SKM-1 (cell line): ENCODE measurements at regions not wholly inside any gene's neighbourhood (a gene's known extent, or its start where the extent isn't known, plus 50 kb on each side); places are given as distances from the start of the nearest gene placed in this dataset.
"Not testable (repeated sequence)": the region's sequence is repeated elsewhere in the genome, so short reads cannot be mapped to it uniquely, and the experiment has no call there.

Experiments
- DNase-seq: peaks from one replicate; lab custom pipeline; 2025; ENCODE audit not compliant: unreplicated experiment; lab: John Stamatoyannopoulos, UW

- DNase-seq: no peak
These were observed 280.4 kb downstream of the HS3ST3B1 start for GRCh38 chr17:14581186-14581830.

GRCh38 chr17:14580499-14580898, 279.6 kb downstream of the HS3ST3B1 start:
- DNase-seq: no peak

DNA sequence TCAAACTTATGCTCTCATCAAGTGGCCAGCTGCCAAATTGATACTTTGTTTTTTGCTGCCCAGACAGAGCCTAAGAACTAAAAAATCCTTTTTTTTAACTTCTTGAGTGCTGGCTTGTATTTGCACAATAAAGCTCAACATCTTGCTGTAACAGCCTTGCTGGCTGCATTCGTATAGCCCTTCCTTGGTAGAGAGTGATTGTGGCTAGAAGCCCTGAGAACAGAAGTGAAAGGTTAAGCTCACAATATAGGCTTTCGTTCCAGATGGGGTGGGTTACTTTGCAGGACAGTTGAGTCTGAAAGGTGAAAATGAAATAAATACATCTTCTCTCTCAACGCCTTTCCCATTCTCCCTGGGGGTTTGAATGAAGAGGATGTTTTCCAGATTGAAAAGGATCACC, 278.8 kb downstream of the HS3ST3B1 start:
- DNase-seq: no peak

DNA sequence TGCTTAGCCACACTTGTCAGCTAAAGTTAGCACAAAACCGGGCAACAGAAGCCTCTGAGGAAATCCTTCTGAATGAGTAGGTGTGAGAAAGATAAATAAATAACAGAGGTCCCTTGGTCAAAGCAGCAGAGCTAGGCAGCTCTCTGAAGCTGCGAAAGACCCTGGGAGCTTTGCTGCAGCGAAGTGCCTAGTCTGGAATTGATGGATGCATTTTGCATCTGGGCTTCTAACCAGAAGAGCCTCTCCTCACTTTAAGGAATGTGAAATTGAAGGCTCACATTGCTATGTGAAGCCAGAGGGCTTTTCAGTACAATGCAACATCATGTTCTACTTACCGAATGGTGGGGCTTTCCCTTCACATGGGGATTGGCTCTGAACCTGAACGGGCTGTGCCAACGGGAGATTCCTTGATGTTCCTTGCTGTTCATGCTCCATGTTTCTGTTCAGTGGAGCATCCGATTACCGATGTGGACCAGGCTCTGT, 274.6 kb downstream of the HS3ST3B1 start:
- DNase-seq: no peak

DNA sequence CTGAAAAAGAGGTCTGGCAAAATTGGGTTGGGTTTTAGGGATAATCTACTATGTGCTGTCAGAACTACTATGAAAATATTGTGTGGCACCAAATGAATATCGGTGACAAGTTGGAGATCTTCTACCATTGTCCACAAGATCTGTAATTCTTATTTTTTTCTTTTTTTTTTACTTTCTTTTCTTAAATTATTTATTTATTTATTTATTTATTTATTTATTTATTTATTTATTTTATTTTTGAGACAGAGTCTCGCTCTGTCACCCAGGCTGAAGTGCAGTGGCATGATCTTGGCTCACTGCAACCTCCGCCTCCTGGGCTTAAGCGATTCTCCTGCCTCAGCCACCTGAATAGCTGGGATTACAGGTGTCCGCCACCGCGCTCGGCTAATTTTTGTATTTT, 259.4 kb downstream of the HS3ST3B1 start:
- DNase-seq: not testable (repeated sequence)

DNA sequence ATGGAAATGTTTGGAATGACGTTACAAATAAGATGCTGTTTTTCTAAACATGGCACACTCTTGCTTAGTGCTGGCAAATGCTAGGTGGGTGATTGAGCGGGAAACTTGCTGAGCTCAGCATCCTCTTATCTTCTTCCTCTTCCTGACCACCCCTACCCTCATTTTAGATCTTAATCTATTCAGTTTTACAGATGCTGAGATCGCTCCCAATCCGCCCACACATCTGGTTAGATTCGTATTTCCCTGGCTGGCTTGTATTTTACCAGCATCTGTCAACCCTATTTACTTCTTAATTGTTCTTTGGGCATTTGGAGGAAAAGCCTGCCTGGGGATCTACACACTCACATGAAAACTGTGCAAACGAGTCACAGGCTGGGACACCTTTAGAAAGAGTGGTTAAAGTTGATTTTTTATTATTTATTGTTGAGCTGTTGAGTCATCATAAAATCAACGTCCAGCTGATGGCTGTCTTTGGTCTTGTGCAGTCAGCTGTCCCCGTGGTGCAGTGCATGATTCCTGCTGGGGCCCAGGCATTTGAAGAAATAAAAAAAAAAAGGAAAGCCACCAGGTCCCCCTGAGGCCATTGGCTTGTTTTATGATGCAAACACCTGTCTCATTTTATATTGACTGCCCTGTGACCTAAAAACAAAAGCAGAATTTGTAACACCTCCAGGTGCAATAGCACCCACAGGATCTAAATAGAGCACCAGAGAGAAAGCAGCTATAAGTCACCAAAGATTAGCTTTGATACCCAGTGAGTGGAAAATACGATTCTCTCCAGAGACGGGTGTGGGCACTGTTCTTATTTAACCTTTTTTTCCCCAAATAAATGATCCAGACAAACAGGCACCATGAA, 258.6 kb downstream of the HS3ST3B1 start:
- DNase-seq: no peak

DNA sequence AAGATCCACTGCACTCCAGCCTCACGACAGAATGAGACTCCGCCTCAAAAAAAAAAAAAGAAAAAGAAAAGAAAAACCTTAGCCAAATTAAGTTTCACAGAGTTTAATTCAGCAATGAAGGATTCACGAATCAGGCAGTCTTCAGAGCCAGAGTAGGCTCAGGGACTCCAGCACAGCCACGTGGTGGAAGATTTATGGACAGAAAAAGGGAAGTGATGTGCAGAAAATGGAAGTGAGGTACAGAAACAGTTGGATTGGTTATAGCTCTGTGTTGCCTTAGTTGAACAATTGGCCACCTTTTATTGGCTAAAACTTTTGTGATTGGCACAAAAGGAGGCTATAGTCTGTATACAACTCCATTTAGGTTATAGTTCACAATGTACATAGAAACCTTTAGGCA, 256.6 kb downstream of the HS3ST3B1 start:
- peak; percentile 3 for DNase-seq

DNA sequence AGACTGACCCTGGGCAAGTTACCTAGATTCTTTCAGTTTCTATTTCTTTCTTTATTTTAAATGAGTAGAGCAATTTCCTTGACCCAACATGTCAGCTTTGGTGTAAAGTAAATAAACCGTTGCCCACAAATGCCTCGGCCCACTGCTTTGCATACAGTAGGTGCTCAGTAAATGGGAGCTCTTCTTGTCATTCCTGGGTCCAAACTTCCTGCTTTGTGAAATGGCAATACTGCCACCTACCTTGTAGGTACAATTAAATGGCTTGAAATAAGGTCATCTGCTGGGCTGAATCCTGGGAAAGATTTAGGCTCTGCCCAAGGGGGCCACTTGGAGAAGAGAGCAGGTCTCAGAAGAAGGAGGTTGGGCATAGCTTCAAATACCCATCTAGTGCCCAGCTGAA, 253.0 kb downstream of the HS3ST3B1 start:
- no peak for DNase-seq

DNA sequence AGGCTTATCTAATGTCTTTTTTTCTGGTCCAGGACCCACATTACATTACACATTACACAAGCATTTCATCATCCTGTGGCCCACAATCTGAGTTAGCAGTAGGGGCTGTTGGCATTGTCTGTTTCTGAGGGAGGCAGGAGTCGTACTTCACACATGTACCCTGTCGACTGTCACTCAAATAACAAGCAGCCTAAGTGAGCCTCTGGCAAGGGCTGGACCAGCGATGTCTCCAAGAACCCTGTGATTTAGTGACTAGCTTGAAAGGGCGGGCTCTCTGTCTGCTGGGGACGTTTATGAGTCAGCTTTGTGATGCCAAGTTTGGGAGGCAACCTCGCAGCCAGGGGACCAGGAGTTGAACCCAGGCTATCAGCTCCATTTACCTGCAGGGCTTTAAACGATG, 251.4 kb downstream of the HS3ST3B1 start:
- DNase-seq: no peak

DNA sequence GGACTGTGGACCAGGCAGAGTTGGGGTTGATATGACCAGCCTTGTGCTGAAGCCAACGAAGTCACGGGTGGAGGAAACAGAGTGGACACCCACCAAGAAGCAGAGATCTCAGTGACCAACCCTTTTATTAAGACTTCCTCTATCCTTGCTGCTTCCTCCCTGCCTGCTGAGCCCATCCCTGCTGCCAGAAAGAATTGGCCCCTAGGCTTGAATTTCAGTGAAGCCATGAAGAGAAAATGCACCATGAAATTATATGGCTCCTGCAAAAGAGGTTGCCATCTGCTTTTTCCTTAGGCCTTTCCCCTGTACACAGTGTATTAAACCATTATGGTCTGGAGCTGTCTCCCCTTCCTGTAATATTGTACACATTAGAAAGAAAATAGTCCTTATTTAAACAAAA, 246.7 kb downstream of the HS3ST3B1 start:
- no peak for DNase-seq

DNA sequence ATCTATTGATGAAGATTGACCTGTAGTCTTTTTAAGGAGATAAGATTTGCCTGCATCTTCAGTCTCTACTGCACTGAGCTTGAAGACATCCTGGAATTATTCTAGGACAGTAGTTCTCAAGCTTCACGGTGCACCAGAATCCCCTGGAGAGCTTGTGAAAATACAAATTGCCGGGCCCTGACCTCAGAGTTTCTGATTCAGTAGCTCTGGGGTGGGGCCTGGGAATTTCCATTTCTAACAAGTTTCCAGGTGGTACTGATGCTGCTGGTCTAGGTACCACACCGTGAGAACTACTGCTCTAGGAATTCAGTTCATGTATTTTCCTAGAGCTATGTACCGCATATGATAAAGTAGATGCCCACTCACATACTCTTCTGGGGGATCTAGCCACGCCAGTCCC, 246.1 kb downstream of the HS3ST3B1 start:
- DNase-seq: no peak

DNA sequence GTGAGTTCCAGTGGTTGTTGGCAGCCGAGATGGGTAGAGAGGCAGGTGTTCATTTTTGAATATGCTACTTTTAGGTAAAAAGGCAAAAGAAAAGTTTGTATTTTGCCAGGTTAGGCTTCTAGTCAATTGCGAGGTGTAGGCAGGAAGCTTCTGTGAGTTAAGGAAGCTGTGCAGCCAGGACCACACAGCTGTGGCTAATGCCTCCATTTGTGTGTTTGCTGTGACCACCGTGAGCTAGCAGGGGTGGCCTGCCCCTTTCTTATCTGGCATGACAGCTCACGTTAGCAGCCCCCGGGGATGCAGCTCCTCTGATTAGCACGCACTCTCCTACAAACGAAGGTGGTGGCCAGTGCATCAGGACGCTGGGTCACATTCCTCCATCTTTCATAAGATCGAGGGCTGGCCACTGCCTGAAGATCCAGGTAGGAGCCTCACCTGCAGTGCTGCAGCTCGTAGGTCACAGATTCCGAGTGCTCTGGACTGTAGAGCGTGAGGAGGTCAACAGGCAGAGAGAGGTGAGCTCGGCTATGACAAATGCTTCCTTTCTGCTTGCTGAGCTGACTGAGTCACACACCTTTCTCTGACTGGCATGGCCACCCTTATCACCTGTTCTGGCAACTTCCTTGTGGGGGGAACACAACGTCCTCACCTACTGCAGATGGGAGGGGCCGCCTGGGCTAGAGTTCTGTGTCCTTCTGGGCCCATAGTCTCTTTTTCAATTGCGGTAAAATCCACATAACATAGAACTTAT, 244.4 kb downstream of the HS3ST3B1 start:
- no peak for DNase-seq

DNA sequence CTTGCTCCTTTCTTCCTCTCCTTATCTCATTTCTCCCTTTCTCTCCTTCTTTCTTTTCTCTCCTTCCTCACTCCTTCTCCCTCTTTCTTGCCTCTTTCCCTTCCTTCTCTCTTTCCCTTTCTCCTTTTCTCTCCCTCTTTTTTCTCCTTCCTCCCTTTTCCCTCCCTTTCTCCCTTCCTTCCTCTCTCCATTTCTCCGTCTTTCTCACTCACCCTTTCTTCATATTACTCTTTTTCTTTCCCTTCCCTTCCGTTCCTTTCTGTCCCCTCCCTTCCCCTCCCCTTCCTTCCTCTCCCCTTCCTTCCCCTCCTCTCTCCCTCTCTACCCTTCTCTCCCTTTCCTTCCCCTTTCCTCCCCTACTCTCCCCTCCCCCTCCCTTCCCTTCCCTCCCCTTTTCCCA, 240.8 kb downstream of the HS3ST3B1 start:
- no peak for DNase-seq

DNA sequence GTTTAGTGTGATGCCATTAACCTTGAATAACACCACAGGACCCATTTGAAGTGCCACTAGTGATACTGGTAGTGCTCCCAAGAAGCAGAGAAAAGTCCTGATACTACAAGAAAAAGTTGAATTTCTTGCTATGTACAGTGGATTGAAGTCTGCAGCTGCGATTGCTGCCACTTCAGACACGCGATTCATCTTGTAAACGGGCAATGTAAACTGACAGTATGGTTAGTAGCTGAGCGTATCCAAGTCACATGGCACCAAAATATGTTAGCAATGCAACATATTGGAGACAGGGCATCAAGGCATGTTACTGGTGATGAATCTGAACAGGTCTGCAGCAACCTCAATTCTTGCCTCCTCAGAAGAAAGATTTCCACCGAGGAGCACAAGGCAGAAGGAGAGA, 238.9 kb downstream of the HS3ST3B1 start:
- DNase-seq: no peak

- not testable (repeated sequence) for DNase-seq
These were observed 231.4 kb downstream of the HS3ST3B1 start for GRCh38 chr17:14532242-14532641.

- DNase-seq: no peak
These were observed 224.9 kb downstream of the HS3ST3B1 start for GRCh38 chr17:14525551-14526455.

DNA sequence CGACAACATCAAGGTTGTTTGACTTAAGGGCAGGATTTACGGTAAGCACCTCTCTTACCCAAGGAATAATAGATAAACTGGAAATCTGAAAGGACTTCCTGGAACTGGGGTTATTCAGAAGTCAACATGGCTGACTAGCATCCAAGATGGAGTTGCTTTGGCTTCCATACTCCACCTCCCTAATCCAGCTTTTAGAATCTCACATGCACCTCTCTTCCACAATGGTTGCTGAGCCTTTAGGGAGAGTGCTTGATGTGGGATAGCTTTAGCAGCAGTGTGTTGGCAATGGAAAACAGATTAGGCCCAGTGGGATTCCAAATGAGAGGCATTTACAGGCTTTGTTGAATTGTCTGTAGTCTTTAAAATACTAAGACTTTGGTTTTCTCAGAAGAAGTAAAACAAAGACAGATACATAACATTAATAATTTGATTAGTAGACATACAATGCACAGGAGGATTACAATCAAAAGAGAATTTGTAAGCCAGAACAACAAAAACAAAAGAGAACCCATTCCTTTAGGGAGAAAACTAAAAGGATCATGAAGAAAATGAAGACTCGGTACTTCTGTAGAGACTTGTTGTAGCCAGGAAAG, 222.0 kb downstream of the HS3ST3B1 start:
- no peak for DNase-seq

GRCh38 chr17:14518919-14519318, 218.0 kb downstream of the HS3ST3B1 start:
- DNase-seq: not testable (repeated sequence)

DNA sequence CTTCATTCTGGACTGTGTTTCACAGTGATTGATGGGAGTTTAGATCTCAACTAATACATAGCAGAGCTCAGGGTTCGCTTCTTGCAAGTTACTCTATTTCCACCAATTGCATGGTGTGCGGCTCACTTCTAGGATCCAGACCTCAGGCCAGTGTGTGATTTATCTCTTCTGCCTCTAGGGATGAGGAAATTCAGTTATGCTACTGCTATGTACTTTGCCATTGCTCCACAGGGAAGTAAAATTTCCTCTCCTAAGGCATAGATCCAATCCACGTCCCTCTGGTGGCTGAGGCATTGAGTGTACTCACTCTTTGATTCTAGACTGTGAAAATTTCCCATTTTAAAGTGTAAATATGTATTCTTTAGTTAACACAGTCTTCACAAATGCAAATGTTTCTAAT, 214.1 kb downstream of the HS3ST3B1 start:
- no peak for DNase-seq

DNA sequence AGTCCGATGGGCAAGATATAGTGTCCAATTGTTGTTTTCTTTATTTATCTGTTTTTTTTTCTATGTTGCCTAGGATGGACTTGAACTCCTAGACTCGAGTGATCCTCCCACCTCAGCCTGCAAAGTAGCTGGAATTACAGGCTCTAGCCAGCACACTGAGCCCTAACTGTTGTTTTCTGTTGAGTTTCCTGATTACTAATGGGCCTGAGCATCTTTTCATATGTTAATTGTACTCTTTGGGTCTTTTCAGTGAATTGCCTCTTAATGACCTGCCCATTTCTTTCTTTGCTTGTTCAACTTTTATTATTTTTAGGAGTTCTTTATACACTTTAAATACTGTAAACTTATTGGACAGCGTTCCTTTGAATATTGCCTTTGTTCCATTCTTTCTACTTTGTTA, 213.0 kb downstream of the HS3ST3B1 start:
- no peak for DNase-seq
